ENCODE measurements at regions not wholly inside any gene's neighbourhood (a gene's known extent, or its start where the extent isn't known, plus 50 kb on each side); places are given as distances from the start of the nearest gene placed in this dataset.

DNA sequence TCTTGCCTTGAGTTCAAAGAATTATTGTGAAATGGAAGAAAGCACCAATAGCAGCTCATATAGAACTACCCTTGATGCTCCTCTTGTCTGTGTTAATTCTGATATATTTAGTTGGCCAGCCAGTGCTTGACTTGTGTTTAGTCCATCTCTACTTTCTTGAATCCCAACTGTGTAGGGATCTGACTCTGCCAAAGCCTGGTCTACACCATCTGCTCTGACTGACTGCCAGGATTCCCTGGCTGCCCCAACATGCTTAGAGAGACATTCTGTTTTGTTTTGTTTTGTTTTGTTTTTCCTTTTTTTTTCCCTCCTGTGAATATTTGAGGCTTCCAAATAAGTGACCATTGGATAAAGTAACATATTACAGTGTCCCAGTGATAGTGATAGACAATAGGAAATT is 953.7 kb upstream of the MANEA start:
- no peaks in the 10 kb centered on the region for H3K27me3 ChIP-seq (replicated peaks in 1 of 4; ENCODE audit: control extremely low read depth in 1 of 4, control insufficient read depth in 3 of 4, insufficient read depth in 4 of 4, low read length in 3 of 4)
- H3K27ac ChIP-seq (ENCODE audit: low read length in 2 of 2) = no peak overlapping the region
- Mint-ChIP-seq H3K4me1 (no peaks in the 10 kb centered on the region), H3K27ac (no peak overlapping the region), H3K4me3 (no peak overlapping the region), H3K9me3 (ENCODE audit: insufficient read depth) (no peaks in the 10 kb centered on the region), H3K27me3 (no peaks in the 10 kb centered on the region)
- H3K4me1 ChIP-seq (ENCODE audit: control insufficient read depth in 2 of 2, insufficient read depth in 2 of 2, low read length in 2 of 2) = no peaks in the 10 kb centered on the region
- H3K36me3 ChIP-seq (replicated peaks in 1 of 2; ENCODE audit: control extremely low read depth in 1 of 2, control insufficient read depth in 1 of 2, extremely low read depth in 1 of 2, insufficient read depth in 2 of 2, low read length in 1 of 2) = no peaks in the 10 kb centered on the region
- H3K79me2 ChIP-seq (ENCODE audit: control insufficient read depth, insufficient read depth, low read length) = no peaks in the 10 kb centered on the region
- no peak overlapping the region for H2AFZ ChIP-seq (ENCODE audit: insufficient read depth, low read depth, low read length, poor library complexity, severe bottlenecking)
- ATAC-seq (ENCODE audit: low read depth) (no peak), DNase-seq (no peak)
- H3K9me3 ChIP-seq (ENCODE audit: control extremely low read depth in 1 of 3, control insufficient read depth in 2 of 3, insufficient read depth in 1 of 3, low read length in 2 of 3) = no peaks in the 10 kb centered on the region
- H4K20me1 ChIP-seq (ENCODE audit: control insufficient read depth, insufficient read depth, low read length, poor library complexity, severe bottlenecking) = no peaks in the 10 kb centered on the region
- no peak overlapping the region for H3K4me3 ChIP-seq (ENCODE audit: control extremely low read depth in 1 of 5, extremely low read depth in 1 of 5, insufficient read depth in 1 of 5, low read depth in 2 of 5, low read length in 4 of 5)
- TF ChIP-seq CTCF (IDR thresholded peaks at IDR 0.05) (no peak), EZH2 (IDR thresholded peaks at IDR 0.05; ENCODE audit: borderline replicate concordance, insufficient read depth, low read depth, low read length, poor library complexity, severe bottlenecking) (no peak)
- no peak overlapping the region for H3K4me2 ChIP-seq (replicated peaks; ENCODE audit: low read depth, low read length, poor library complexity, severe bottlenecking)
- POLR2A ChIA-PET = no interaction called here
- intact Hi-C loops (cut with micrococcal nuclease) = no loop called here
- CTCF ChIA-PET = no interaction called here
- no peak overlapping the region for H3K9ac ChIP-seq (ENCODE audit: low read length)

DNA sequence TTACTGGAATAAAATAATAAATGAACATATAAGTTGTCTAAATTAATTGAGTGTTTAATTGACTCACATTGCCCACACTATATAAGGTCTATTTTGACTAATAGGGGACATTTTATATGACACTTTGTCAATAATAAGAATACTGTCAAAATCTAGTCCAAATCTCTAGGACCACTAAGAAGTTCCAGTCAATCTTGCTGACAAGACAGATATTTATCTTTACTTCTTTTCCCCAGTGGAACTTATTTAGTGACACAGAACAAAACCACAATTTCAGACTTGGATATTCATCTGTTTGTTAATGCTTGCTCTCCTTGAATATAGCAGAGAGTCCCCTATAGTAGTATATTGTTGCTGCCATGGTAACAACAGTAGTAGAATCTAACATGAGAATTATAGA is 954.6 kb upstream of the MANEA start:
- Histone ChIP-seq H3K9ac (ENCODE audit: low read length) (no peak overlapping the region), H3K4me3 (ENCODE audit: control extremely low read depth in 1 of 5, extremely low read depth in 1 of 5, insufficient read depth in 1 of 5, low read depth in 2 of 5, low read length in 4 of 5) (no peak overlapping the region), H4K20me1 (ENCODE audit: control insufficient read depth, insufficient read depth, low read length, poor library complexity, severe bottlenecking) (no peaks in the 10 kb centered on the region), H3K27ac (ENCODE audit: low read length in 2 of 2) (no peak overlapping the region), H3K36me3 (replicated peaks in 1 of 2; ENCODE audit: control extremely low read depth in 1 of 2, control insufficient read depth in 1 of 2, extremely low read depth in 1 of 2, insufficient read depth in 2 of 2, low read length in 1 of 2) (no peaks in the 10 kb centered on the region), H3K4me2 (replicated peaks; ENCODE audit: low read depth, low read length, poor library complexity, severe bottlenecking) (no peak overlapping the region), H3K4me1 (ENCODE audit: control insufficient read depth in 2 of 2, insufficient read depth in 2 of 2, low read length in 2 of 2) (no peaks in the 10 kb centered on the region), H3K27me3 (replicated peaks in 1 of 4; ENCODE audit: control extremely low read depth in 1 of 4, control insufficient read depth in 3 of 4, insufficient read depth in 4 of 4, low read length in 3 of 4) (no peaks in the 10 kb centered on the region), H3K79me2 (ENCODE audit: control insufficient read depth, insufficient read depth, low read length) (no peaks in the 10 kb centered on the region), H2AFZ (ENCODE audit: insufficient read depth, low read depth, low read length, poor library complexity, severe bottlenecking) (no peak overlapping the region), H3K9me3 (ENCODE audit: control extremely low read depth in 1 of 3, control insufficient read depth in 2 of 3, insufficient read depth in 1 of 3, low read length in 2 of 3) (no peaks in the 10 kb centered on the region)
- no peak for DNase-seq
- intact Hi-C loops (cut with micrococcal nuclease) = no loop called here
- Mint-ChIP-seq H3K27me3 (no peaks in the 10 kb centered on the region), H3K9me3 (ENCODE audit: insufficient read depth) (no peaks in the 10 kb centered on the region), H3K4me1 (no peaks in the 10 kb centered on the region), H3K4me3 (no peak overlapping the region), H3K27ac (no peak overlapping the region)
- TF ChIP-seq EZH2 (IDR thresholded peaks at IDR 0.05; ENCODE audit: borderline replicate concordance, insufficient read depth, low read depth, low read length, poor library complexity, severe bottlenecking) (no peak), CTCF (IDR thresholded peaks at IDR 0.05) (no peak)
- ChIA-PET POLR2A (no interaction called here), CTCF (no interaction called here)
- ATAC-seq (ENCODE audit: low read depth) = no peak

Data from B cell (primary cell).